AG09319 (cell line): ENCODE measurements at regions not wholly inside any gene's neighbourhood (a gene's known extent, or its start where the extent isn't known, plus 50 kb on each side); places are given as distances from the start of the nearest gene placed in this dataset.

Source experiments
- DNase-seq: peaks from one replicate; pipeline ENCODE4 v3.0.0-alpha.2; 2010; ENCODE audit warnings: low read depth; ENCODE audit errors: extremely low read depth
- TF ChIP-seq, protein P1 (sequence below): IDR thresholded peaks from 2 replicates; pipeline ENCODE4 v1.5.1; 2011; ENCODE audit warnings: low read depth, mild to moderate bottlenecking, inconsistent platforms, low read length, moderate library complexity

DNA sequence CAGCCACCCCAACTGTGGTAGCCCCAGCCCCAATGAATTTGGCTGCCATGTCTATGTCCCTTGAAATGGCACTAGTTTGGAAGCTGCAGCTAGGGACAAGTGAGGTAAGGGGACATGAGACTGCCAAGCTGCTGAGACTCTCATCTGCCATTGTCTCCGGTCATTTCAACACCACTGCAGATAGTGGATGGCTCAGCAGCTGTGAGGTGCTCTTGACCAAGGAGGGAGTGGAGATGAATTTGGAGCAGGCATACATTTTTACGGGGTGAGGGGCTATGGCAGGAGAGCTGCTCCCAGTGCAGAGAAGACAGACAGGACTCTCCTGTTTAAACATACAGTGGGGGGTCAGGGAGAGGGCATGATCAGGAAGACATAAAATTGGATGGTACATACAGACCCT lies 315.5 kb upstream of the CAMK1G start:
- TF ChIP-seq, protein P1, sequence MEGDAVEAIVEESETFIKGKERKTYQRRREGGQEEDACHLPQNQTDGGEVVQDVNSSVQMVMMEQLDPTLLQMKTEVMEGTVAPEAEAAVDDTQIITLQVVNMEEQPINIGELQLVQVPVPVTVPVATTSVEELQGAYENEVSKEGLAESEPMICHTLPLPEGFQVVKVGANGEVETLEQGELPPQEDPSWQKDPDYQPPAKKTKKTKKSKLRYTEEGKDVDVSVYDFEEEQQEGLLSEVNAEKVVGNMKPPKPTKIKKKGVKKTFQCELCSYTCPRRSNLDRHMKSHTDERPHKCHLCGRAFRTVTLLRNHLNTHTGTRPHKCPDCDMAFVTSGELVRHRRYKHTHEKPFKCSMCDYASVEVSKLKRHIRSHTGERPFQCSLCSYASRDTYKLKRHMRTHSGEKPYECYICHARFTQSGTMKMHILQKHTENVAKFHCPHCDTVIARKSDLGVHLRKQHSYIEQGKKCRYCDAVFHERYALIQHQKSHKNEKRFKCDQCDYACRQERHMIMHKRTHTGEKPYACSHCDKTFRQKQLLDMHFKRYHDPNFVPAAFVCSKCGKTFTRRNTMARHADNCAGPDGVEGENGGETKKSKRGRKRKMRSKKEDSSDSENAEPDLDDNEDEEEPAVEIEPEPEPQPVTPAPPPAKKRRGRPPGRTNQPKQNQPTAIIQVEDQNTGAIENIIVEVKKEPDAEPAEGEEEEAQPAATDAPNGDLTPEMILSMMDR: no peak
- DNase-seq: no peak

DNA sequence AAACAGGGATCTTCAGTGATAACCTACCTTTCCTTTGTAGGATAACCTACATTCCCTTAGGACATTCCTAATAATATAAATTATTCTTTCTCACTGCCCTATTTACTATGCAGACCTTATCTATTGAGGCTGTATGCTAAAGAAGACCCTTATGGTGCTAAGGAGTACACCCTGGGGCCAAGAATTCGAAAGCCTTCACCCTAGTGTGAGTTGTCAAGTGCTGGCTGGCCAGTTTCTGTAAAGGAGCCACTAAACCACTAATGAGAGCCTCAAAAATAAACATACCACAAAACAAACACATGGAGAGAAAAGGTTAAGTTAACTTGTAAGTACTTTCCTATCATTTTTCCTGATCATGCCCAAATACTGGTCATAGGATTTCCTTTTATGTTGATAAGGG lies 315.0 kb upstream of the CAMK1G start:
- DNase-seq: no peak
- TF ChIP-seq, protein P1: no peak

DNA sequence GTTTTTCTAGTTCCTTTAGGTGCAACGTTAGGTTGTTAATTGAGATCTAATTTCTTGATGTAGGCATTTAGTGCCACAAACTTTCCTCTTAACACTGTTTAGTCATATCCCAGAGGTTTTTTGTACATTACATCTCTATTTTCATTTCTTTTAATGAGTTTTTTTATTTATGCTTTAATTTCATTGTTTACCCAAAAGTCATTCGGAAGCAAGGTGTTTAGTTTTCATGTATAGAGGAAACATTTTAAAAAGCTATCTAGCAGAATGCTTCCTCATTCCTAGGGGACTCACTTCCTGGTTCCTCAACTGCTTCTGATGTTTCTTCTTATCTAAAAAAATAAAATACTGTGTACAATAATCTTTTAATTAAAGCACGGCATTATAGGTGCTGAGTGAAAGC lies 307.2 kb upstream of the CAMK1G start:
- DNase-seq: no peak
- TF ChIP-seq, protein P1: no peak

DNA sequence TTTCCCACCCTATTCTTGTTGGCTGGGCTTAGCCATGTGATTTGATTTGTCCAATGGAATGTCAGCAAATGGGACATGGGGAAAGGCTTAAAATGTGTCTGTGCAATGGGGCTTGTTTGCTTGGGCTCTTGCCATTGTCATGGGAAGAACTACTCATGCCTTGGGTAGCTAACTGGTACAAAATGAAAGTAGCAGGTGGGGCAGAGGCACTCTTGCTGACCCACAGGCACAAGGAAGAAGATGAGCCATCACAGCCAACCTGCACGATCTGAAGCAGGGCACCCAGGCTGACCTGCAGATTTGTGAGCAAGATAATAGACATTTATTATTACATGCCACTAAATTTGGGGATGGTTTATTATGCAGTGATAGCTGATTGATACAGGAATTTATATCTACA lies 305.9 kb upstream of the CAMK1G start:
- no peak for DNase-seq
- TF ChIP-seq, protein P1: no peak

DNA sequence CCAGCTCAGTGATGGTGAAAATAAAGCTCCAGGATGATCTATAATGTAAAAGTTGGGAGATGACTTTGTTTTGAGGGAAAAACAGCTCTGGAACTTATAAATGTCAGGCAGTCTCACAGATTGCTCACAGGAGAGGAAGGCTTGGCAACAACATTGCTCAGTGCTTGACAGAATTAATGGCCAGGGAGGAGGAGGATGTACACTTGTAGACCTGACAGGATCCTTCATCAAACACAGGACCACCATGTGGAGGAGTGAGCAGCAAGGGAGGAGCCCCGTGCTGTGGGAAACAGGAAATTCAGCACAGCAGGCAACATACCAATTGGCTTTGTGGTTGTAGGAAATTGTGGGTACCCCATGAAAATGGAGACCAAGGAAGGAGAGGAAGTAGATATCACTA lies 291.8 kb upstream of the CAMK1G start:
- DNase-seq: no peak
- TF ChIP-seq, protein P1: no peak

DNA sequence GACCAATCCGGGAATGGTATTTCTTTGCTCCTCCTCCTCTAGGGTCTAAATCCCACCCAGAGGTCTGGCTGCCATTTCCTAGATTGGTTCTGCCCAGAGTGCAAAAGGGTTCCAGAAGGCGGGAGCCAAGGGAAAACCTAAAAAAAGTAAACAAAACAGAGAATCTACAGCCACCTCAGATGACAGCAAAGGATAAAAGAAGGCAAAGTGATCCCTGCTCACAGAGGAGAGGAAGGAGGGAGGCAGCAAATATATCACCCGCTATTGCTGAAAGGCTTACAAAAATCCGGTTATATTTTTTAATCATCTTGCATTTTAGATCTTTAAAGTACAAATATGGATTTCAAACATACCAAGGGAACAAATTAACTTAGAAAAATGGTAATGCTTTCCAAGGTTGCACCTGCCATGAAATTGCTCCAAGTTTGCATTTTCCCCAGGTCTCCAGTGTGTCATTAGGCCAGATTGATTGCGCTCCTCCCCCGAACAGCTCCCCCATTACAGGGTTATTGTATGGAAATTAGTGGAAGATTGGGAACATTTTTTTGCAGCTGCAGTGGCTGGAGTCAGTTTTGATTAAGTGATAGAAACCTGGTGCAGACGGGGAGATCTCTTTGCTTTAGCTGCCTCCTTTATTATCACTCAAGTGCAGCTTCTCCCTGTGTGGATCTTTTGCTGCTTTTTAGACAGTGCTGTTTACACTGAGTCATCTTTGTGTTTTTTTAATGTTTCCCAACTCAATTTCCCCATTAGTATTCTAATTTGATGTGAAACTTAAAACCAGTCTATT lies 280.5 kb upstream of the CAMK1G start:
- TF ChIP-seq, protein P1: no peak
- no peak for DNase-seq

DNA sequence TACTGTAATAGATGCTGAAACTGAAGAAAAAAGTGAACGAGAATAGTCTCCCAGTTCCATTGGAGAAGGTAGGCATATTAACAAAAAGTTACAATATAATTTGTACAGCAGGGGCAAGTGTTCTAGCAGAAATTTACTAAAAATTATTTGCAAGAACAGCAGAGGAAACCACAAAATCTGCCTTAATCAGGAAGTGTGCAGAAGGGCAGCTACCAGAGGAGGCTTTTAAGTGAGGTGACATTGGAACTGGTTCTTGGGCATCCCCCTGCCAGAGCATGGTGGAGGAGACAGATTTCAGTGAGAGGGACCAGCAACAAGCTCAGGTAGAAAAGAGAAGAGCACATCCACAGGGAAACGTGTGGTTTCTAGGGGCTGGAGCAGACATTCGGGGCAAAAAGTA lies 279.3 kb upstream of the CAMK1G start:
- TF ChIP-seq, protein P1: no peak
- DNase-seq: no peak
